ENCODE measurements at regions not wholly inside any gene's neighbourhood (a gene's known extent, or its start where the extent isn't known, plus 50 kb on each side); places are given as distances from the start of the nearest gene placed in this dataset.

- Histone ChIP-seq H3K4me2 (ENCODE audit: low read length) (no peak overlapping the region), H3K4me3 (ENCODE audit: insufficient read depth, low read depth, low read length) (no peak overlapping the region), H2AFZ (ENCODE audit: low read depth, low read length) (no peak overlapping the region), H3K9ac (ENCODE audit: low read length) (no peak overlapping the region), H3K27ac (ENCODE audit: low read depth, low read length) (no peak overlapping the region), H3K79me2 (ENCODE audit: insufficient read depth, low read length) (no peaks in the 10 kb centered on the region), H3K36me3 (ENCODE audit: insufficient read depth, low read length) (no peaks in the 10 kb centered on the region), H3K27me3 (ENCODE audit: insufficient read depth, low read length) (no peaks in the 10 kb centered on the region), H3K4me1 (ENCODE audit: insufficient read depth, low read length) (peaks cover 11% of the 10 kb centered on the region), H4K20me1 (ENCODE audit: insufficient read depth, low read length) (no peaks in the 10 kb centered on the region), H3K9me3 (ENCODE audit: insufficient read depth, low read depth, low read length) (no peaks in the 10 kb centered on the region)
- no peak overlapping the region for H3K27ac Mint-ChIP-seq (ENCODE audit: unreplicated experiment)
- no peak for TF ChIP-seq CTCF (IDR thresholded peaks at IDR 0.05; ENCODE audit: insufficient read depth, low read depth, low read length)
- no peak for TF ChIP-seq EZH2 (IDR thresholded peaks at IDR 0.05; ENCODE audit: insufficient read depth, low read length)
- FAIRE-seq (no peak), DNase-seq (ENCODE audit: low read depth) (no peak)
- peaks cover 2% of the 10 kb centered on the region for H3K4me1 Mint-ChIP-seq (ENCODE audit: low read depth, unreplicated experiment)
- no peaks in the 10 kb centered on the region for H3K36me3 Mint-ChIP-seq (ENCODE audit: low read depth, unreplicated experiment)
- H3K9me3 Mint-ChIP-seq (ENCODE audit: unreplicated experiment), result peaks cover 1% of the 10 kb centered on the region
- no peak overlapping the region for H3K4me3 Mint-ChIP-seq (ENCODE audit: unreplicated experiment)
- H3K27me3 Mint-ChIP-seq (ENCODE audit: low read depth, unreplicated experiment), result no peaks in the 10 kb centered on the region
These were observed 94.5 kb upstream of the FER start for GRCh38 chr5:108653201-108653600.

DNA sequence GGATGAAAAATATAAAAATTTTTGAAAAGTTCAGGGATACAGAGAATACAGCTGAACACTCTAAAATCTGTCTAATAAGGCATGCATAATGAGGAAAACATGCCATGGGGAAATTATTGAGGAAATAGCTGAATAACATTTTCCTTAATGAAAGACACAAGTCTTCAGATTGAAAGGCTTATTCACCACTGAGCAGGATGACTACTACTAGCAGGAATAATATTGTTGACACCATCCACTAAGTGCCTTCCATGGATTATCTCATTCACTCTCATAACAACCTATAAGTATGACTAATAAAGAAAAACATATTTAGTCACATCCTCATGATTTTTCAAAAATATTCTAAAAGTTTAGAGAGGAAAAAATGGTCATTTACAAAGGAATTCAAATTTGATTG lies 96.7 kb upstream of the FER start:
- no peaks in the 10 kb centered on the region for H3K79me2 ChIP-seq (ENCODE audit: insufficient read depth, low read length)
- Mint-ChIP-seq H3K27me3 (ENCODE audit: low read depth, unreplicated experiment) (no peaks in the 10 kb centered on the region), H3K9me3 (ENCODE audit: unreplicated experiment) (peaks cover 2% of the 10 kb centered on the region)

More for the DNA sequence above, 96.7 kb upstream of the FER start:
- Mint-ChIP-seq H3K4me3 (ENCODE audit: unreplicated experiment) (no peak overlapping the region), H3K27ac (ENCODE audit: unreplicated experiment) (no peak overlapping the region), H3K36me3 (ENCODE audit: low read depth, unreplicated experiment) (no peaks in the 10 kb centered on the region), H3K4me1 (ENCODE audit: low read depth, unreplicated experiment) (peaks cover 2% of the 10 kb centered on the region)
- no peak overlapping the region for H2AFZ ChIP-seq (ENCODE audit: low read depth, low read length)
- H3K9me3 ChIP-seq (ENCODE audit: insufficient read depth, low read depth, low read length), result peaks cover 4% of the 10 kb centered on the region
- no peak overlapping the region for H3K4me3 ChIP-seq (ENCODE audit: insufficient read depth, low read depth, low read length)
- no peaks in the 10 kb centered on the region for H3K27me3 ChIP-seq (ENCODE audit: insufficient read depth, low read length)
- no peak overlapping the region for H3K9ac ChIP-seq (ENCODE audit: low read length)
- FAIRE-seq, result peak; percentile 13
- peak; percentile 72 for DNase-seq (ENCODE audit: low read depth)
- peaks cover 11% of the 10 kb centered on the region for H3K4me1 ChIP-seq (ENCODE audit: insufficient read depth, low read length)
- peak overlapping the region; percentile 34 for H3K27ac ChIP-seq (ENCODE audit: low read depth, low read length)
- H3K36me3 ChIP-seq (ENCODE audit: insufficient read depth, low read length), result no peaks in the 10 kb centered on the region
- H4K20me1 ChIP-seq (ENCODE audit: insufficient read depth, low read length), result no peaks in the 10 kb centered on the region
- H3K4me2 ChIP-seq (ENCODE audit: low read length), result no peak overlapping the region
- TF ChIP-seq CTCF (IDR thresholded peaks at IDR 0.05; ENCODE audit: insufficient read depth, low read depth, low read length), result no peak
- no peak for TF ChIP-seq EZH2 (IDR thresholded peaks at IDR 0.05; ENCODE audit: insufficient read depth, low read length)

Data from astrocyte (in vitro differentiated cells and primary cell).